ENCODE measurements at regions not wholly inside any gene's neighbourhood (a gene's known extent, or its start where the extent isn't known, plus 50 kb on each side); places are given as distances from the start of the nearest gene placed in this dataset.

GRCh38 chr14:101248840-101249675 lies 312.2 kb upstream of the DIO3 start (continued):
- TF ChIP-seq RCOR1 (IDR thresholded peaks at IDR 0.05; ENCODE audit: insufficient replicate concordance, low read length) = no peak

- BruUV-seq (replicated peaks) = no TSS peak
- Histone ChIP-seq H3K18ac (ENCODE audit: low read depth, low read length) (no peak overlapping the region), H2BK5ac (ENCODE audit: low read depth, low read length, poor library complexity, severe bottlenecking) (no peak overlapping the region), H3K56ac (ENCODE audit: extremely low read depth, insufficient read depth, low read length) (no peak overlapping the region), H3K27ac (ENCODE audit: insufficient read depth, low read length) (no peak overlapping the region), H3K9me1 (ENCODE audit: insufficient read depth, low read length) (no peaks in the 10 kb centered on the region), H3K9me3 (ENCODE audit: control insufficient read depth, insufficient read depth, low read length) (peaks cover 2% of the 10 kb centered on the region; the same call in 1 of the 2 replicates), H3K27me3 (ENCODE audit: control insufficient read depth, insufficient read depth, low read length) (peaks cover 25% of the 10 kb centered on the region; the same call in 1 of the 2 replicates), H4K8ac (ENCODE audit: low read depth in 2 of 2, low read length in 2 of 2) (no peak overlapping the region), H2BK20ac (ENCODE audit: low read depth, low read length) (no peak overlapping the region), H3K4ac (ENCODE audit: low read depth, low read length) (no peak overlapping the region), H4K20me1 (ENCODE audit: insufficient read depth, low read length) (no peaks in the 10 kb centered on the region), H3K36me3 (ENCODE audit: control insufficient read depth, insufficient read depth, low read length) (no peaks in the 10 kb centered on the region), H2AFZ (replicated peaks; ENCODE audit: low read length, poor library complexity) (no peak overlapping the region), H3K23ac (ENCODE audit: low read depth, low read length) (no peak overlapping the region), H3K79me1 (ENCODE audit: low read depth in 1 of 2, low read length in 2 of 2) (no peaks in the 10 kb centered on the region), H2BK15ac (ENCODE audit: low read depth, low read length) (no peak overlapping the region), H2AK5ac (ENCODE audit: low read depth, low read length) (no peak overlapping the region), H2AK9ac (replicated peaks; ENCODE audit: low read depth, low read length, poor library complexity) (no peak overlapping the region), H2BK120ac (ENCODE audit: low read depth, low read length) (no peak overlapping the region), H3K14ac (replicated peaks; ENCODE audit: low read depth, low read length) (no peak overlapping the region), H3K4me2 (ENCODE audit: low read depth, low read length) (no peak overlapping the region), H4K91ac (ENCODE audit: insufficient read depth, low read depth, low read length) (no peak overlapping the region), H3K4me1 (ENCODE audit: control insufficient read depth, insufficient read depth, low read length) (no peaks in the 10 kb centered on the region), H3K9ac (ENCODE audit: low read depth, low read length) (no peak overlapping the region), H4K5ac (ENCODE audit: low read depth, low read length) (no peak overlapping the region), H3K4me3 (ENCODE audit: insufficient read depth, low read depth, low read length) (no peak overlapping the region)
- POLR2A ChIA-PET (ENCODE audit: unreplicated experiment) = no interaction called here
- intact Hi-C loops (cut with micrococcal nuclease) (no loop called here), dilution Hi-C loops (cut with HindIII; ENCODE audit: low sequenced_read_pairs, unreplicated experiment) (no loop called here), in situ Hi-C loops (cut with MboI; ENCODE audit: low sequenced_read_pairs) (loop anchor here (25.0 kb wide), 2 partner anchors 537 to 837 kb away; no protein-coding TSS in a partner anchor)
- ATAC-seq (ENCODE audit: low read depth) (no peak), DNase-seq (no peak)
- no CpG with 5 or more reads among the region's 8 CpGs for WGBS, 2 experiments (ENCODE audit: extremely low coverage in 2 of 2, insufficient read length in 1 of 2)
- TF ChIP-seq ELK1 (IDR thresholded peaks at IDR 0.05; ENCODE audit: borderline replicate concordance, low read depth, low read length) = no peak
- no peak for TF ChIP-seq MAZ (IDR thresholded peaks at IDR 0.05; ENCODE audit: borderline replicate concordance, low read depth, low read length)
- CTCF ChIA-PET = no interaction called here
Measured at GRCh38 chr14:101249676-101250036, 311.6 kb upstream of the DIO3 start.
